Endothelial cell of umbilical vein (primary cell): ENCODE measurements at regions not wholly inside any gene's neighbourhood (a gene's known extent, or its start where the extent isn't known, plus 50 kb on each side); places are given as distances from the start of the nearest gene placed in this dataset.

Source experiments
- BruUV-seq: library from RNA; stranded (reverse); fragments of 400-500 nt; replicated peaks from 2 replicates; lab custom pipeline; 2021; lab: Mats Ljungman, UMichigan
- CTCF ChIA-PET: fragments of 300-600, 350-600 bp; sonication (Branson Sonifier 250); formaldehyde crosslinking; loops from one replicate; lab custom pipeline; 2021; ENCODE audit warnings: antibody characterized with exemption, inconsistent platforms; lab: Charles Lee
- POLR2A ChIA-PET: fragments of 300-600, 350-600 bp; sonication (Branson Sonifier 250); formaldehyde crosslinking; loops from one replicate; lab custom pipeline; 2021; ENCODE audit warnings: antibody characterized with exemption, inconsistent platforms; lab: Charles Lee
- DNase-seq: peaks from one replicate; pipeline ENCODE4 v3.0.0-alpha.2; 2011; ENCODE audit warnings: low read depth, low spot score
- FAIRE-seq: peaks from 2 replicates; lab custom pipeline; 2011; peaks lifted over from hg19 to GRCh38; lab: Jason Lieb, UNC
- H2AFZ ChIP-seq: 2 replicates; pipeline ENCODE4 v1.6.0; 2012; ENCODE audit warnings: low read depth, low read length, control low read depth, inconsistent platforms
- H3K27ac ChIP-seq: 2 replicates; pipeline ENCODE4 v1.5.1; 2011; ENCODE audit warnings: low read depth, mild to moderate bottlenecking, control low read depth, low read length, moderate library complexity; ENCODE audit not compliant: insufficient read depth
- H3K27me3 ChIP-seq, 2 experiments: 2 replicates each; pipeline versions ENCODE4 v1.6.0 to v1.6.1; 2011; ENCODE audit warnings: low read length in 2 of 2, mixed read lengths in 1 of 2; ENCODE audit not compliant: control insufficient read depth in 2 of 2, insufficient read depth in 2 of 2
- H3K36me3 ChIP-seq, 2 experiments: 2 replicates in 1 of 2; 3 replicates in 1 of 2; pipeline ENCODE4 v1.5.1; 2011; ENCODE audit warnings: low read length in 2 of 2, mild to moderate bottlenecking in 1 of 2, moderate library complexity in 1 of 2; ENCODE audit not compliant: control insufficient read depth in 2 of 2, insufficient read depth in 2 of 2; ENCODE audit errors: extremely low read depth in 1 of 2
- H3K4me1 ChIP-seq: 3 replicates; pipeline ENCODE4 v1.5.1; 2011; ENCODE audit warnings: mild to moderate bottlenecking, low read length; ENCODE audit not compliant: control insufficient read depth, insufficient read depth; ENCODE audit errors: extremely low read depth
- H3K4me2 ChIP-seq: 2 replicates; pipeline ENCODE4 v1.6.1; 2011; ENCODE audit warnings: low read length, control low read depth, mixed read lengths; ENCODE audit not compliant: insufficient read depth
- H3K4me3 ChIP-seq, 3 experiments: fragments of 200-600 bp in 1 of 3; sonication (generic), shearing (Covaris generic) in 1 of 3; replicated peaks in 1 of 3; 2 replicates each; pipeline ENCODE4 v1.5.1; 2011 to 2016; ENCODE audit warnings: control low read depth in 3 of 3, low read length in 3 of 3, mild to moderate bottlenecking in 2 of 3, inconsistent platforms in 1 of 3, low read depth in 1 of 3, moderate library complexity in 1 of 3; ENCODE audit not compliant: insufficient read depth in 1 of 3
- H3K79me2 ChIP-seq: 2 replicates; pipeline ENCODE4 v1.6.0; 2012; ENCODE audit warnings: low read length, inconsistent platforms; ENCODE audit not compliant: control insufficient read depth, insufficient read depth
- H3K9ac ChIP-seq: replicated peaks from 2 replicates; pipeline ENCODE3; 2011; ENCODE audit warnings: low read length, control low read depth; ENCODE audit not compliant: insufficient read depth; ENCODE audit errors: extremely low read depth
- H3K9me1 ChIP-seq: replicated peaks from 3 replicates; pipeline ENCODE4 v1.6.0; 2011; ENCODE audit warnings: mild to moderate bottlenecking, low read length; ENCODE audit not compliant: control insufficient read depth, insufficient read depth; ENCODE audit errors: extremely low read depth
- H3K9me3 ChIP-seq: replicated peaks from 2 replicates; pipeline ENCODE4 v1.5.1; 2012; ENCODE audit warnings: low read length, inconsistent platforms; ENCODE audit not compliant: control insufficient read depth, insufficient read depth
- H4K20me1 ChIP-seq: replicated peaks from 2 replicates; pipeline ENCODE3; 2011; ENCODE audit warnings: mild to moderate bottlenecking, low read length; ENCODE audit not compliant: control insufficient read depth, insufficient read depth; ENCODE audit errors: extremely low read depth
- EZH2 ChIP-seq: IDR thresholded peaks from 2 replicates; pipeline ENCODE4 v1.6.1; 2012; ENCODE audit warnings: borderline replicate concordance, low read depth, mild to moderate bottlenecking, moderate library complexity, low read length, inconsistent platforms; ENCODE audit not compliant: severe bottlenecking
- FOS ChIP-seq: IDR thresholded peaks from 2 replicates; pipeline ENCODE4 v1.6.1; 2011; ENCODE audit warnings: mild to moderate bottlenecking, low read length, moderate library complexity, borderline replicate concordance; ENCODE audit not compliant: insufficient read depth
- GATA2 ChIP-seq: IDR thresholded peaks from 2 replicates; pipeline ENCODE4 v1.7.0; 2011; ENCODE audit warnings: low read depth, mild to moderate bottlenecking, moderate library complexity, mixed read lengths, low read length; ENCODE audit not compliant: insufficient read length, insufficient read depth
- JUN ChIP-seq: IDR thresholded peaks from 2 replicates; pipeline ENCODE4 v1.6.1; 2011; ENCODE audit warnings: borderline replicate concordance, low read depth; ENCODE audit not compliant: insufficient read length, insufficient read depth
- MAX ChIP-seq: IDR thresholded peaks from 2 replicates; pipeline ENCODE4 v1.6.1; 2011; ENCODE audit not compliant: insufficient read depth, insufficient read length
- MYC ChIP-seq: IDR thresholded peaks from one replicate; pipeline ENCODE4 v1.6.1; 2011; ENCODE audit warnings: mild to moderate bottlenecking, low read depth, low read length
- POLR2A ChIP-seq: IDR thresholded peaks from 2 replicates; pipeline ENCODE4 v1.6.1; 2012; ENCODE audit warnings: low read depth, mild to moderate bottlenecking, control low read depth, low read length
- POLR2AphosphoS5 ChIP-seq: IDR thresholded peaks from 2 replicates; pipeline ENCODE4 v1.6.1; 2012; ENCODE audit warnings: low read depth, mild to moderate bottlenecking, control low read depth, low read length, moderate library complexity; ENCODE audit not compliant: insufficient read depth
- dilution Hi-C: fragments of 300-500 bp; cut with MboI; formaldehyde crosslinking; loops from one replicate; pipeline ENCODE4 v1.15.0; 2019; ENCODE audit warnings: low sequenced_read_pairs; ENCODE audit not compliant: extremely low pct_ligation_motif_present
- intact Hi-C: fragments of 100-400 bp; cut with micrococcal nuclease; formaldehyde crosslinking; loops from one replicate; pipeline ENCODE4 v1.10.0; 2022
- TF ChIP-seq, protein P1 (sequence below), 2 donors: IDR thresholded peaks; 1 replicate in 1 of 2; 2 replicates in 1 of 2; pipeline ENCODE4 v1.5.1; 2011; ENCODE audit warnings: low read length in 2 of 2, mild to moderate bottlenecking in 2 of 2, moderate library complexity in 2 of 2, control low read depth in 1 of 2, inconsistent platforms in 1 of 2, low read depth in 1 of 2; ENCODE audit not compliant: insufficient read depth in 1 of 2; ENCODE audit errors: extremely low read depth in 1 of 2

DNA sequence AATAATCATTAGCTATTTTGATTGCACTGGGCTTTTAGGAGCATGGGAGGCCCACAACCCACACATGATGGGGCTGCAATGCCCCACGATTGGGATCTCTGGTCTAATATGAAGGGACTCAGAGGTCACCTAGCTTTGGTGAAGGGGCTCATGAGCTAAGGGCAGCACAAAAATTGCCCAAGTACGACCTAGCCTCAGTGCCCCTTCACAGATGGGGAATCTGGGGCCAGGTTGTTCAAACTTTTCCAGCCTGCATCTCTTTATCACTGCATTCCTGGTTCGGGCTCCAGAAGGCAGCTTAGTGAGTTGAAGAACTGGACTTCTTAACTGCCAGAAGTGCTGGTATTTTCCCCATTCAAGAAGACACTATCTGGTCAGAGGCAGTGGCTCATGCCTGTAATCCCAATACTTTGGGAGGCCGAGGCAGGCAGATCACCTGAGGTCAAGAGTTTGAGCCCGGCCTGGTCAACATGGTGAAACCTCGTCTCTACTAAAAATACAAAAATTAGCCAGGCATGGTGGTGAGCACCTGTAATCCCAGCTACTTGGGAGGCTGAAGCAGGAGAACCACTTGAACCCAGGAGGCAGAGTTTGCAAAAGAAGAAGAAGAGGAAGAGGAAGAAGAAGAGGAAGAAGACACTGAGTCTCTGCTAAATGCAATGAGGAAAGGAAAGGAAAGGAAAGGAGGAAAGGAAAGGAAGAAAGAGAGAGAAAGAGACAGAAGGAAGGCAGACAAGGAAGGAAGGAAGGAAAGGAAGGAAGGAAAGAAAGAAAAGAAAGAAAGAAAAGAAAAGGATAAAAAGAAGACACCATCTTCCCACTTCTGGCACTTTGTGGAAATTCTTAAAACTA is 258.5 kb upstream of the IRF2BP2 start:
- BruUV-seq, result no TSS peak

More for the DNA sequence above, 258.5 kb upstream of the IRF2BP2 start:
- intact Hi-C loops (no loop called here), dilution Hi-C loops (no loop called here)
- H3K27ac ChIP-seq, result no peak overlapping the region
- H3K4me1 ChIP-seq, result peaks cover 20% of the 10 kb centered on the region
- H4K20me1 ChIP-seq, result no peaks in the 10 kb centered on the region
- DNase-seq, result no peak
- no peak for FAIRE-seq
- H3K9me3 ChIP-seq, result no peaks in the 10 kb centered on the region
- no peaks in the 10 kb centered on the region for H3K9me1 ChIP-seq
- no peak overlapping the region for H3K4me3 ChIP-seq
- no peaks in the 10 kb centered on the region for H3K79me2 ChIP-seq
- no peaks in the 10 kb centered on the region for H3K27me3 ChIP-seq
- ChIA-PET POLR2A (no interaction called here), CTCF (interaction anchor here (1.1 kb wide), 1 partner anchor 215 kb away, joined by 3 read pairs; no protein-coding TSS in a partner anchor)
- no peak overlapping the region for H3K4me2 ChIP-seq
- no peaks in the 10 kb centered on the region for H3K36me3 ChIP-seq
- TF ChIP-seq JUN (no peak), EZH2 (no peak), FOS (no peak), POLR2AphosphoS5 (no peak), MAX (no peak), GATA2 (no peak), MYC (no peak), POLR2A (no peak)
- TF ChIP-seq, protein P1, sequence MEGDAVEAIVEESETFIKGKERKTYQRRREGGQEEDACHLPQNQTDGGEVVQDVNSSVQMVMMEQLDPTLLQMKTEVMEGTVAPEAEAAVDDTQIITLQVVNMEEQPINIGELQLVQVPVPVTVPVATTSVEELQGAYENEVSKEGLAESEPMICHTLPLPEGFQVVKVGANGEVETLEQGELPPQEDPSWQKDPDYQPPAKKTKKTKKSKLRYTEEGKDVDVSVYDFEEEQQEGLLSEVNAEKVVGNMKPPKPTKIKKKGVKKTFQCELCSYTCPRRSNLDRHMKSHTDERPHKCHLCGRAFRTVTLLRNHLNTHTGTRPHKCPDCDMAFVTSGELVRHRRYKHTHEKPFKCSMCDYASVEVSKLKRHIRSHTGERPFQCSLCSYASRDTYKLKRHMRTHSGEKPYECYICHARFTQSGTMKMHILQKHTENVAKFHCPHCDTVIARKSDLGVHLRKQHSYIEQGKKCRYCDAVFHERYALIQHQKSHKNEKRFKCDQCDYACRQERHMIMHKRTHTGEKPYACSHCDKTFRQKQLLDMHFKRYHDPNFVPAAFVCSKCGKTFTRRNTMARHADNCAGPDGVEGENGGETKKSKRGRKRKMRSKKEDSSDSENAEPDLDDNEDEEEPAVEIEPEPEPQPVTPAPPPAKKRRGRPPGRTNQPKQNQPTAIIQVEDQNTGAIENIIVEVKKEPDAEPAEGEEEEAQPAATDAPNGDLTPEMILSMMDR (IDR thresholded peaks at IDR 0.05; ENCODE audit: extremely low read depth in 1 of 2, insufficient read depth in 1 of 2, low read depth in 1 of 2, low read length in 2 of 2), result no peak
- H3K9ac ChIP-seq, result no peak overlapping the region
- no peak overlapping the region for H2AFZ ChIP-seq
